Sigmoid colon (tissue), 4 donors: ENCODE measurements at regions not wholly inside any gene's neighbourhood (a gene's known extent, or its start where the extent isn't known, plus 50 kb on each side); places are given as distances from the start of the nearest gene placed in this dataset.

Experiments used
- CTCF ChIP-seq, 4 experiments: fragments of 450-650 bp in 3 of 4; fragments of 200-600 bp in 1 of 4; IDR thresholded peaks; one replicate each; pipeline ENCODE4 v1.5.1; 2016 to 2019; ENCODE audit warnings: antibody characterized with exemption in 4 of 4, mild to moderate bottlenecking in 3 of 4, moderate library complexity in 2 of 4
- POLR2A ChIP-seq, 2 donors: fragments of 450-650 bp; IDR thresholded peaks; one replicate each; pipeline ENCODE4 v1.6.1; 2016; ENCODE audit warnings: antibody characterized with exemption in 2 of 2, mild to moderate bottlenecking in 2 of 2, moderate library complexity in 2 of 2
- POLR2AphosphoS5 ChIP-seq, 4 donors: sonication (generic); formaldehyde crosslinking; IDR thresholded peaks; one replicate each; pipeline ENCODE4 v1.6.1; 2017; ENCODE audit warnings: antibody characterized with exemption in 4 of 4

GRCh38 chr6:139545206-139546105, 171.0 kb upstream of the CITED2 start:
- TF ChIP-seq POLR2AphosphoS5 (IDR thresholded peaks at IDR 0.05) (no peak), POLR2A (IDR thresholded peaks at IDR 0.05) (no peak), CTCF (IDR thresholded peaks at IDR 0.05) (no peak)
